GM23338 (cell line): ENCODE measurements at regions not wholly inside any gene's neighbourhood (a gene's known extent, or its start where the extent isn't known, plus 50 kb on each side); places are given as distances from the start of the nearest gene placed in this dataset.

ENCODE experiments used
- ATAC-seq: fragments of 200-7000 bp; cut with Tn5 transposase; 3 replicates; pipeline ENCODE4 v1.9.1; 2020
- DNase-seq: peaks from one replicate; pipeline ENCODE4 v3.0.0-alpha.2; 2015; ENCODE audit warnings: low spot score
- H2AFZ ChIP-seq: fragments of 200-600 bp; sonication (generic); 2 replicates; pipeline ENCODE4 v1.8.0; 2016; ENCODE audit warnings: antibody characterized with exemption, mild to moderate bottlenecking, moderate library complexity
- H3F3A ChIP-seq: fragments of 200-600 bp; sonication (generic); replicated peaks from 2 replicates; pipeline ENCODE4 v1.8.0; 2017; ENCODE audit warnings: antibody characterized with exemption, mixed run types, low read depth
- H3K27ac ChIP-seq: fragments of 200-600 bp; sonication (generic); 2 replicates; pipeline ENCODE4 v1.6.1; 2016; ENCODE audit warnings: low read depth
- H3K27me3 ChIP-seq: fragments of 200-600 bp; sonication (generic); 2 replicates; pipeline ENCODE4 v1.8.0; 2016; ENCODE audit warnings: mild to moderate bottlenecking, mixed run types, moderate library complexity; ENCODE audit not compliant: insufficient read depth
- H3K36me3 ChIP-seq: fragments of 200-600 bp; sonication (generic); 2 replicates; pipeline ENCODE4 v1.8.0; 2016; ENCODE audit warnings: mild to moderate bottlenecking; ENCODE audit not compliant: insufficient read depth
- H3K4me1 ChIP-seq: fragments of 200-600 bp; sonication (generic); 2 replicates; pipeline ENCODE4 v1.8.0; 2016; ENCODE audit warnings: mild to moderate bottlenecking, moderate library complexity; ENCODE audit not compliant: insufficient read depth
- H3K4me2 ChIP-seq: fragments of 200-600 bp; sonication (generic); 2 replicates; pipeline ENCODE4 v1.7.1; 2017; ENCODE audit warnings: mixed run types
- H3K4me3 ChIP-seq: fragments of 200-600 bp; sonication (generic); 2 replicates; pipeline ENCODE4 v1.6.1; 2016; ENCODE audit warnings: mixed run types
- H3K79me2 ChIP-seq: fragments of 200-600 bp; sonication (generic); replicated peaks from 2 replicates; pipeline ENCODE4 v1.8.0; 2017; ENCODE audit warnings: mild to moderate bottlenecking; ENCODE audit not compliant: insufficient read depth
- H3K9me2 ChIP-seq: fragments of 200-600 bp; sonication (generic); 2 replicates; pipeline ENCODE4 v1.8.0; 2017; ENCODE audit not compliant: insufficient read depth
- H4K20me1 ChIP-seq: fragments of 200-600 bp; sonication (generic); replicated peaks from 2 replicates; pipeline ENCODE4 v1.8.0; 2017; ENCODE audit warnings: mild to moderate bottlenecking; ENCODE audit not compliant: insufficient read depth
- H3K27ac Mint-ChIP-seq: 2 replicates; pipeline ENCODE4 v1.8.0; 2020; ENCODE audit warnings: inconsistent platforms, mild to moderate bottlenecking, moderate library complexity, mixed read lengths
- H3K27me3 Mint-ChIP-seq: 3 replicates; pipeline ENCODE4 v1.8.0; 2022; ENCODE audit warnings: low read depth, mild to moderate bottlenecking, moderate library complexity, mixed read lengths, inconsistent platforms; ENCODE audit not compliant: insufficient read depth, poor library complexity
- H3K36me3 Mint-ChIP-seq: 3 replicates; pipeline ENCODE4 v1.8.0; 2021; ENCODE audit warnings: low read depth, mild to moderate bottlenecking, inconsistent platforms, moderate library complexity, mixed read lengths
- H3K4me1 Mint-ChIP-seq: 3 replicates; pipeline ENCODE4 v1.8.0; 2020; ENCODE audit warnings: mild to moderate bottlenecking, inconsistent platforms, mixed read lengths
- H3K4me3 Mint-ChIP-seq: 3 replicates; pipeline ENCODE4 v1.8.0; 2021; ENCODE audit warnings: moderate library complexity, mild to moderate bottlenecking, inconsistent platforms, mixed read lengths
- H3K9me3 Mint-ChIP-seq: 3 replicates; pipeline ENCODE4 v1.8.0; 2020; ENCODE audit warnings: moderate library complexity, mild to moderate bottlenecking, inconsistent platforms, mixed read lengths
- CREB1 ChIP-seq: fragments of 250-450 bp; sonication (Bioruptor Pico); IDR thresholded peaks from 2 replicates; pipeline ENCODE4 v1.5.0; 2020; ENCODE audit warnings: low read depth, mild to moderate bottlenecking, moderate library complexity
- JUNB ChIP-seq: IDR thresholded peaks from one replicate; pipeline ENCODE4 v1.6.1; 2016; ENCODE audit warnings: antibody characterized with exemption; ENCODE audit not compliant: unreplicated experiment
- NANOG ChIP-seq: IDR thresholded peaks from 2 replicates; pipeline ENCODE4 v1.6.1; 2016; ENCODE audit warnings: antibody characterized with exemption, borderline replicate concordance
- POLR2AphosphoS5 ChIP-seq: IDR thresholded peaks from 2 replicates; pipeline ENCODE4 v1.6.1; 2016; ENCODE audit warnings: antibody characterized with exemption, low read depth
- STAT1 ChIP-seq: IDR thresholded peaks from one replicate; pipeline ENCODE4 v1.6.1; 2016; ENCODE audit warnings: antibody characterized with exemption; ENCODE audit not compliant: unreplicated experiment
- ZNF331 ChIP-seq: fragments of 250-450 bp; sonication (Bioruptor Pico); IDR thresholded peaks from 2 replicates; pipeline ENCODE4 v1.5.0; 2020; ENCODE audit warnings: low read depth, mild to moderate bottlenecking, moderate library complexity
- TF ChIP-seq, protein P1 (sequence below): IDR thresholded peaks from one replicate; pipeline ENCODE4 v1.6.1; 2018; ENCODE audit warnings: antibody characterized with exemption; ENCODE audit not compliant: unreplicated experiment
- TF ChIP-seq, protein P2 (sequence below), 2 experiments: fragments of 200-600 bp in 1 of 2; sonication (generic) in 1 of 2; conservative IDR thresholded peaks; 2 replicates each; pipeline versions ENCODE4 v1.5.1 to v1.6.1; 2016 to 2017; ENCODE audit warnings: antibody characterized with exemption in 2 of 2, low read depth in 2 of 2, mild to moderate bottlenecking in 2 of 2, moderate library complexity in 1 of 2
- TF ChIP-seq, protein P3 (sequence below): fragments of 250-450 bp; sonication (Bioruptor Pico); IDR thresholded peaks from 2 replicates; pipeline ENCODE4 v1.5.0; 2020; ENCODE audit warnings: mild to moderate bottlenecking, moderate library complexity

DNA sequence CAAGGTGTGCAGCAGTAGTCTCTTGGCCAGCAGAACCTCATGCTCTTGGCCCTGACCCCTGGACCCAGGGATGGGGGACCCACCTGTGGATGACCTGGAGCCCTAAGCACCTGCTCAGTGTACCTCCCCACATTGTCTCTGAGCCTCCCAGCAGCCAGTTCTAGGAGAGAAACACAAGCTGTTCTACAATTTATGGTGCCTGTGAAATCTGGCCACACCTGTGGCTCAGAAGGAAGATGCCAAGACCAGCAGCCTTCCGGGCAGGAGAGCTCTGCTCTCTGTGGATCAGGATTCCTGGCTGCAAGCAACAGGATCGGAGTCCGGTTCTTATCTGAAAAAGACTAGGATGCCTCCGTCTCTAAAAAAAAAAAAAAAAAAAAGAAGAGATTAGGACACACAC is 103.6 kb upstream of the ANO1 start:
- DNase-seq: no peak
- no peaks in the 10 kb centered on the region for H3K79me2 ChIP-seq
- H4K20me1 ChIP-seq: no peaks in the 10 kb centered on the region
- 0 out of 2 replicates have a peak, but pooled peaks cover 3% of the 10 kb centered on the region for H3K4me1 ChIP-seq
- H2AFZ ChIP-seq: no peak overlapping the region
- no peaks in the 10 kb centered on the region for H3K27me3 ChIP-seq
- H3K27ac Mint-ChIP-seq: no peak overlapping the region
- no peaks in the 10 kb centered on the region; the same call in 2 of the 3 replicates for H3K9me3 Mint-ChIP-seq
- no peak for TF ChIP-seq NANOG
- TF ChIP-seq POLR2AphosphoS5: no peak
- TF ChIP-seq, protein P1, sequence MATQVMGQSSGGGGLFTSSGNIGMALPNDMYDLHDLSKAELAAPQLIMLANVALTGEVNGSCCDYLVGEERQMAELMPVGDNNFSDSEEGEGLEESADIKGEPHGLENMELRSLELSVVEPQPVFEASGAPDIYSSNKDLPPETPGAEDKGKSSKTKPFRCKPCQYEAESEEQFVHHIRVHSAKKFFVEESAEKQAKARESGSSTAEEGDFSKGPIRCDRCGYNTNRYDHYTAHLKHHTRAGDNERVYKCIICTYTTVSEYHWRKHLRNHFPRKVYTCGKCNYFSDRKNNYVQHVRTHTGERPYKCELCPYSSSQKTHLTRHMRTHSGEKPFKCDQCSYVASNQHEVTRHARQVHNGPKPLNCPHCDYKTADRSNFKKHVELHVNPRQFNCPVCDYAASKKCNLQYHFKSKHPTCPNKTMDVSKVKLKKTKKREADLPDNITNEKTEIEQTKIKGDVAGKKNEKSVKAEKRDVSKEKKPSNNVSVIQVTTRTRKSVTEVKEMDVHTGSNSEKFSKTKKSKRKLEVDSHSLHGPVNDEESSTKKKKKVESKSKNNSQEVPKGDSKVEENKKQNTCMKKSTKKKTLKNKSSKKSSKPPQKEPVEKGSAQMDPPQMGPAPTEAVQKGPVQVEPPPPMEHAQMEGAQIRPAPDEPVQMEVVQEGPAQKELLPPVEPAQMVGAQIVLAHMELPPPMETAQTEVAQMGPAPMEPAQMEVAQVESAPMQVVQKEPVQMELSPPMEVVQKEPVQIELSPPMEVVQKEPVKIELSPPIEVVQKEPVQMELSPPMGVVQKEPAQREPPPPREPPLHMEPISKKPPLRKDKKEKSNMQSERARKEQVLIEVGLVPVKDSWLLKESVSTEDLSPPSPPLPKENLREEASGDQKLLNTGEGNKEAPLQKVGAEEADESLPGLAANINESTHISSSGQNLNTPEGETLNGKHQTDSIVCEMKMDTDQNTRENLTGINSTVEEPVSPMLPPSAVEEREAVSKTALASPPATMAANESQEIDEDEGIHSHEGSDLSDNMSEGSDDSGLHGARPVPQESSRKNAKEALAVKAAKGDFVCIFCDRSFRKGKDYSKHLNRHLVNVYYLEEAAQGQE: no peak
- TF ChIP-seq, protein P2, sequence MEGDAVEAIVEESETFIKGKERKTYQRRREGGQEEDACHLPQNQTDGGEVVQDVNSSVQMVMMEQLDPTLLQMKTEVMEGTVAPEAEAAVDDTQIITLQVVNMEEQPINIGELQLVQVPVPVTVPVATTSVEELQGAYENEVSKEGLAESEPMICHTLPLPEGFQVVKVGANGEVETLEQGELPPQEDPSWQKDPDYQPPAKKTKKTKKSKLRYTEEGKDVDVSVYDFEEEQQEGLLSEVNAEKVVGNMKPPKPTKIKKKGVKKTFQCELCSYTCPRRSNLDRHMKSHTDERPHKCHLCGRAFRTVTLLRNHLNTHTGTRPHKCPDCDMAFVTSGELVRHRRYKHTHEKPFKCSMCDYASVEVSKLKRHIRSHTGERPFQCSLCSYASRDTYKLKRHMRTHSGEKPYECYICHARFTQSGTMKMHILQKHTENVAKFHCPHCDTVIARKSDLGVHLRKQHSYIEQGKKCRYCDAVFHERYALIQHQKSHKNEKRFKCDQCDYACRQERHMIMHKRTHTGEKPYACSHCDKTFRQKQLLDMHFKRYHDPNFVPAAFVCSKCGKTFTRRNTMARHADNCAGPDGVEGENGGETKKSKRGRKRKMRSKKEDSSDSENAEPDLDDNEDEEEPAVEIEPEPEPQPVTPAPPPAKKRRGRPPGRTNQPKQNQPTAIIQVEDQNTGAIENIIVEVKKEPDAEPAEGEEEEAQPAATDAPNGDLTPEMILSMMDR (conservative IDR thresholded peaks at IDR 0.05; ENCODE audit: low read depth in 2 of 2): no peak
- no peak for TF ChIP-seq STAT1
- no peaks in the 10 kb centered on the region for H3K9me2 ChIP-seq
- H3K36me3 ChIP-seq: no peaks in the 10 kb centered on the region
- H3K4me1 Mint-ChIP-seq: peaks cover 19% of the 10 kb centered on the region
- H3K27me3 Mint-ChIP-seq: peaks cover 4% of the 10 kb centered on the region
- H3K4me3 Mint-ChIP-seq: no peak overlapping the region
- no peaks in the 10 kb centered on the region for H3K36me3 Mint-ChIP-seq
- ATAC-seq: no peak
- H3K4me3 ChIP-seq: no peak overlapping the region
- no peak overlapping the region for H3K27ac ChIP-seq
- no peaks in the 10 kb centered on the region for H3F3A ChIP-seq
- no peak overlapping the region for H3K4me2 ChIP-seq

DNA sequence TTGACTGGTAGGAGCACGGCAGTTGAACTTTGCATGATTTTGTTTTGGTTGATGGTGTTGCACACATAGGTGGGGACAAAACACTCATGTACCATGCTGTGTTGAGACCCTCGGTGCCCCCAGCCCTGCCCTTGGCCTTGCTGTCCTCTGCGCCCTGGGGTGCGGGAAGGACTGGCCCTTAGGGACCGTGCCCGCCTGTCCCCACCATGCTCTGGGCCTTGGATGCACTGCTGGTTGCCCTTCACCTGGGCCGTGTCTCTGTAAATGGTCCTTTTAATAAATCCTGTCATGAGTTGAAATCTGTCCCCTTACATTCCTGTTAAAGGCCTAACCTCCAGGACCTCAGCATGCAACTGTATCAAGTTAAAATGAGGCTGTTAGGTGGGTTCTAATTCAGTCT is 102.3 kb upstream of the ANO1 start:
- Mint-ChIP-seq H3K27me3 (peaks cover 3% of the 10 kb centered on the region), H3K27ac (no peak overlapping the region), H3K9me3 (no peaks in the 10 kb centered on the region), H3K4me3 (no peak overlapping the region), H3K36me3 (no peaks in the 10 kb centered on the region), H3K4me1 (peaks cover 16% of the 10 kb centered on the region)
- Histone ChIP-seq H3K27me3 (no peaks in the 10 kb centered on the region), H3K36me3 (no peaks in the 10 kb centered on the region), H3K79me2 (no peaks in the 10 kb centered on the region), H3K4me1 (no peaks in the 10 kb centered on the region), H2AFZ (no peak overlapping the region), H3F3A (no peaks in the 10 kb centered on the region), H3K9me2 (no peaks in the 10 kb centered on the region), H3K4me2 (no peak overlapping the region), H4K20me1 (no peaks in the 10 kb centered on the region), H3K4me3 (no peak overlapping the region), H3K27ac (no peak overlapping the region)
- DNase-seq (no peak), ATAC-seq (no peak)
- TF ChIP-seq CREB1 (CRISPR knock-in tag): no peak
- TF ChIP-seq STAT1: no peak
- no peak for TF ChIP-seq NANOG
- TF ChIP-seq JUNB: no peak
- TF ChIP-seq ZNF331 (CRISPR knock-in tag): no peak
- TF ChIP-seq, protein P3, sequence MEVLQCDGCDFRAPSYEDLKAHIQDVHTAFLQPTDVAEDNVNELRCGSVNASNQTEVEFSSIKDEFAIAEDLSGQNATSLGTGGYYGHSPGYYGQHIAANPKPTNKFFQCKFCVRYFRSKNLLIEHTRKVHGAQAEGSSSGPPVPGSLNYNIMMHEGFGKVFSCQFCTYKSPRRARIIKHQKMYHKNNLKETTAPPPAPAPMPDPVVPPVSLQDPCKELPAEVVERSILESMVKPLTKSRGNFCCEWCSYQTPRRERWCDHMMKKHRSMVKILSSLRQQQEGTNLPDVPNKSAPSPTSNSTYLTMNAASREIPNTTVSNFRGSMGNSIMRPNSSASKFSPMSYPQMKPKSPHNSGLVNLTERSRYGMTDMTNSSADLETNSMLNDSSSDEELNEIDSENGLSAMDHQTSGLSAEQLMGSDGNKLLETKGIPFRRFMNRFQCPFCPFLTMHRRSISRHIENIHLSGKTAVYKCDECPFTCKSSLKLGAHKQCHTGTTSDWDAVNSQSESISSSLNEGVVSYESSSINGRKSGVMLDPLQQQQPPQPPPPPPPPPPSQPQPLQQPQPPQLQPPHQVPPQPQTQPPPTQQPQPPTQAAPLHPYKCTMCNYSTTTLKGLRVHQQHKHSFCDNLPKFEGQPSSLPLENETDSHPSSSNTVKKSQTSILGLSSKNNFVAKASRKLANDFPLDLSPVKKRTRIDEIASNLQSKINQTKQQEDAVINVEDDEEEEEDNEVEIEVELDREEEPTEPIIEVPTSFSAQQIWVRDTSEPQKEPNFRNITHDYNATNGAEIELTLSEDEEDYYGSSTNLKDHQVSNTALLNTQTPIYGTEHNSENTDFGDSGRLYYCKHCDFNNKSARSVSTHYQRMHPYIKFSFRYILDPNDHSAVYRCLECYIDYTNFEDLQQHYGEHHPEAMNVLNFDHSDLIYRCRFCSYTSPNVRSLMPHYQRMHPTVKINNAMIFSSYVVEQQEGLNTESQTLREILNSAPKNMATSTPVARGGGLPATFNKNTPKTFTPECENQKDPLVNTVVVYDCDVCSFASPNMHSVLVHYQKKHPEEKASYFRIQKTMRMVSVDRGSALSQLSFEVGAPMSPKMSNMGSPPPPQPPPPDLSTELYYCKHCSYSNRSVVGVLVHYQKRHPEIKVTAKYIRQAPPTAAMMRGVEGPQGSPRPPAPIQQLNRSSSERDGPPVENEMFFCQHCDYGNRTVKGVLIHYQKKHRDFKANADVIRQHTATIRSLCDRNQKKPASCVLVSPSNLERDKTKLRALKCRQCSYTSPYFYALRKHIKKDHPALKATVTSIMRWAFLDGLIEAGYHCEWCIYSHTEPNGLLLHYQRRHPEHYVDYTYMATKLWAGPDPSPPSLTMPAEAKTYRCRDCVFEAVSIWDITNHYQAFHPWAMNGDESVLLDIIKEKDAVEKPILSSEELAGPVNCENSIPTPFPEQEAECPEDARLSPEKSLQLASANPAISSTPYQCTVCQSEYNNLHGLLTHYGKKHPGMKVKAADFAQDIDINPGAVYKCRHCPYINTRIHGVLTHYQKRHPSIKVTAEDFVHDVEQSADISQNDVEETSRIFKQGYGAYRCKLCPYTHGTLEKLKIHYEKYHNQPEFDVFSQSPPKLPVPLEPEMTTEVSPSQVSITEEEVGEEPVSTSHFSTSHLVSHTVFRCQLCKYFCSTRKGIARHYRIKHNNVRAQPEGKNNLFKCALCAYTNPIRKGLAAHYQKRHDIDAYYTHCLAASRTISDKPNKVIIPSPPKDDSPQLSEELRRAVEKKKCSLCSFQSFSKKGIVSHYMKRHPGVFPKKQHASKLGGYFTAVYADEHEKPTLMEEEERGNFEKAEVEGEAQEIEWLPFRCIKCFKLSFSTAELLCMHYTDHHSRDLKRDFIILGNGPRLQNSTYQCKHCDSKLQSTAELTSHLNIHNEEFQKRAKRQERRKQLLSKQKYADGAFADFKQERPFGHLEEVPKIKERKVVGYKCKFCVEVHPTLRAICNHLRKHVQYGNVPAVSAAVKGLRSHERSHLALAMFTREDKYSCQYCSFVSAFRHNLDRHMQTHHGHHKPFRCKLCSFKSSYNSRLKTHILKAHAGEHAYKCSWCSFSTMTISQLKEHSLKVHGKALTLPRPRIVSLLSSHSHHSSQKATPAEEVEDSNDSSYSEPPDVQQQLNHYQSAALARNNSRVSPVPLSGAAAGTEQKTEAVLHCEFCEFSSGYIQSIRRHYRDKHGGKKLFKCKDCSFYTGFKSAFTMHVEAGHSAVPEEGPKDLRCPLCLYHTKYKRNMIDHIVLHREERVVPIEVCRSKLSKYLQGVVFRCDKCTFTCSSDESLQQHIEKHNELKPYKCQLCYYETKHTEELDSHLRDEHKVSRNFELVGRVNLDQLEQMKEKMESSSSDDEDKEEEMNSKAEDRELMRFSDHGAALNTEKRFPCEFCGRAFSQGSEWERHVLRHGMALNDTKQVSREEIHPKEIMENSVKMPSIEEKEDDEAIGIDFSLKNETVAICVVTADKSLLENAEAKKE: no peak
